Activated CD4-positive, alpha-beta T cell treated with anti-CD3 and anti-CD28 coated beads, Interleukin-2, Interleukin-6, amounts not matched to agents 100 ng/mL and 50 ng/mL, durations not matched to agents 16 hours and 8 hours (primary cell): ENCODE measurements at regions not wholly inside any gene's neighbourhood (a gene's known extent, or its start where the extent isn't known, plus 50 kb on each side); places are given as distances from the start of the nearest gene placed in this dataset.

ENCODE experiments used
- DNase-seq: peaks from one replicate; pipeline ENCODE4 v3.0.0-alpha.2; 2020

DNA sequence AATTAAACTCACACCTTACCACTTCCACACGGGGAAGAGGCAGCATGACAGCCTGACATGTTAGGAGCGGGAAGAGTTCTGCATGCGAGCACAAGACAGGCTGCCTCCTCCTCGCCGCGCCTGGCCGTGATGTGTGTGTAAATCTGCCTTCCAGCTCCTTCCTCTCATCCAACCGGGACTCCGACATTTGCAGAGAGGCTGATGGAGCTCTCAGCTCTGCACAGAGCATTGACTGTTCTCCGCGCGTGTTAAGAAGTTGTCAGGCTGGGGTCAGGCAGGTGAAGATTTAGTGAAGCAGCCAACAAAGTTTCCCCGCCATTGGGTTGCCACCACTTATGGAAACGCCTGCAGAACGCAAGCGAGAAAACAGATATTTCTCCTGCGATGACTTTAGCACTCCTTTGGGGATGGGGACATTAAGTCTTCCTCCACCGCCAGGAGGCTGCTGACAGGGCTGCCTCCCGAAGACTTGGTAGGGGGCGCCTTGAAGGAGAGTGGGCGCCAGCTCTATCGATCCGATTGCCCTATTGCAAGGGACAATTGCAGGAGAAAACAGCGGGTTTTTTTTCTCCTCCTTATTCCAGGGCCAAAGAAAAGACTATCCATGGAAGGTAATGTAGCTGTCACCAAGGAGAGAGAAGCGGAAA is 213.9 kb upstream of the TSHZ3 start:
- no peak for DNase-seq

- DNase-seq = no peak
These were observed 218.5 kb upstream of the TSHZ3 start for GRCh38 chr19:31567776-31568175.

GRCh38 chr19:31568724-31569123 is 219.5 kb upstream of the TSHZ3 start:
- DNase-seq = no peak

DNA sequence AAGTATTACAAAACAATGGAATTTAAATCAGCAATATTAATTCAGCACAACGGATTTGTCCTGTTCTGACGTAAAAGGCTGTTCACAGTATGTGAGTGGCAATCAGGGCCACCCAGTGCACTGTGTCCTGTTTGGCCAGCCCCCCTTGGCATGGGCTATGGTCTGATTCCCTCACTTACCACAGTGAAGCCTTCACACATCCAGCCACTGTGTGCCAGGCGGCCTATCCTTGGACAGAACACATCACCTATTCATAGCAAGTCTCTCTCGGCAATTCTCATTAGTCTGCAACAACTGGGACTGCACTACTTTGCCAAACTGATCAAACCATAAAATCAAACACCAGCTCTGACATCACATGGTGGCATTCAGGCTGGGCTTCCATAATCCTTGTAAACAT is 221.5 kb upstream of the TSHZ3 start:
- no peak for DNase-seq

- no peak for DNase-seq
These were observed 223.1 kb upstream of the TSHZ3 start for GRCh38 chr19:31572102-31572975.

DNA sequence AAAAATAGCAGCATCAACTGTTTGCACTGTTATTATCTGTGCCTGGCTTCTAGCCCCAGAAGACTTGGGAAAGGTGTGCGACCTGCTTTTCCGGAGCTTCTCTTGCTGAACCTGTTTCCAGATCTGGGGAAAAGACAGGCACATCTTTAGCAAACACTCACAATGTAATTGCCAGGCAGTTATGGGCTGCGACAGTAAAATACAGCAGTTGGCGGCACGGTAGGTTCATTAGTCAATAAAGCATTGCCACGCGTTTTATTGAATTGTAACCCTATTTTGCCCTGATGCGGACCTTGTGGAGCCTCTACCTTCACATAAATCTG is 223.7 kb upstream of the TSHZ3 start:
- DNase-seq = no peak

- no peak for DNase-seq
These were observed 225.2 kb upstream of the TSHZ3 start for GRCh38 chr19:31574251-31574973.

GRCh38 chr19:31575846-31576335 is 226.7 kb upstream of the TSHZ3 start:
- DNase-seq = no peak

GRCh38 chr19:31578326-31578725 is 229.1 kb upstream of the TSHZ3 start:
- no peak for DNase-seq

- DNase-seq = no peak
These were observed 233.9 kb upstream of the TSHZ3 start for GRCh38 chr19:31583148-31583547.

DNA sequence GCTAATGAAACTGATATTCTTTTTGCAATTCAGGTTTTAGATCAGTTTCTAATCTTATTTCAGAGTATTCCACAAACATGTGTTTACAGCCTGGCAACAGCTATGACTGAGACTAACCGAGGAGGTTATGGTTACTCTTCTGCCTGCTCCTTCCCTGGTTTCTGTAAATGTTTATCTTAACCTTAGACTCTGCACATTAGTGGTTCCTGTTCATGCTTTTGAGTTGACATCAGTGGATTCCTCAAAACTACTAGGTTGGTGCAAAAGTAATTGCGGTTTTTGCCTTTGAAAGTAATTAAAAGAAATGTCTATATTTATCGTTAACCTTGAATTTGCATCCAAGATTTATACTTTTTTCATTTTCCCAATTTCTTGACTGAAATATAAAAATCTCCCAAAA is 237.0 kb upstream of the TSHZ3 start:
- DNase-seq = no peak

DNA sequence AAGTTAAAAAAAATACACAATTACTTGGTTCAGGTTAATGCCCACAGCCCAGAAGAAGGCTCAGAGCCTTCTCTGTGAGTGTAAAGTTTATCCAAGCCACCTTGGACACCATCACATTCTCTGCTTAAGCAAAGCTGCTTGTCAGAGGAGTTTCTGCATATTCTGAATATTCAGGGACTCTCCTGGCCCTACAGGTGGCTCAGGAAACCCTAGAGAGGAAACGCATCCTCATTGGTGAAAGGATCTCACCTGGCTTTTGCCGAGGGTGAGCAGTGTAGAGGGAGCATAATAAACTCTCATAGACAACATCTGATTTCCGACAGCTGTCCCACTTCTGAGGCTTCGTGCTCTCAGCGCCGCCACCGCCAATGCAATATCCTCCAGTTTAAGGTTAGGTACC is 239.9 kb upstream of the TSHZ3 start:
- no peak for DNase-seq

DNA sequence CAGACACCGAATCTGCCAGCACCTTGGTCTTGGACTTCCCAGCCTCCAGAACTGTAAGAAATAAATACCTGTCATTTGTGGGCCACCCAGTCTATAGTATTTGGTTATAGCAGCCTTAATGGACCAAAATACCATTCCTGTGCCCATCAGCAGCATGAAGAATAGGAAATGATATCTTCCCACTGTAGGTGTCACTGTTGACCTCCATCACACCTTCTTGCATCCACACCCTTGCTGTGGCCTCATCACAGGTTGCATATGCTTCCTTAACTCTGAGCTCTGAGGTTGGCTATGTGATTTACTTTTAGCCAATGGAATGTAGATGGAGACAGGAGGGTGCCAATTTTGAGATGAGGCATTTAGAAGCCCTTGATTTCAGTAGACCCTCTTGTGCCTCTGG is 242.0 kb upstream of the TSHZ3 start:
- DNase-seq = no peak

GRCh38 chr19:31592456-31592855 is 243.2 kb upstream of the TSHZ3 start:
- DNase-seq = no peak

- DNase-seq = no peak
These were observed 245.5 kb upstream of the TSHZ3 start for GRCh38 chr19:31594701-31595100.

DNA sequence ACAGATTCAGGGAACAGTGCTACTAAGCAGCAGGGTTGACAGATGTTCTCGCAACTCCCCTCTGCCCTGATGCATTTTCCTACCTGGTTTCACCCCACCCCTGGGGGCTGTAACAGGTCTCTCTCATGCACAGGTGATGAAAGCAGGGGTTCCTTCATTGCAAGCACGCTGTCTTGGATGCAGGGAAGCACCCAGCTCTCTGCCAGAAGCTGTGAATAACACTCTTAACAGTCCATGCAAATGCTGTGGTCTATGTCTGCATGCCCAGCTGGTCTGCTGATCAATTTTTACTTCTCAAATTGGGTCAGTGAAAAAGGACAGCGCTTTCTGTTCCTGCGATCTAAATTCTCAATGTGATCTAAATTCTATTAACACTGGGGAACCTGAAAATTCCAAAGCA is 246.3 kb upstream of the TSHZ3 start:
- no peak for DNase-seq

DNA sequence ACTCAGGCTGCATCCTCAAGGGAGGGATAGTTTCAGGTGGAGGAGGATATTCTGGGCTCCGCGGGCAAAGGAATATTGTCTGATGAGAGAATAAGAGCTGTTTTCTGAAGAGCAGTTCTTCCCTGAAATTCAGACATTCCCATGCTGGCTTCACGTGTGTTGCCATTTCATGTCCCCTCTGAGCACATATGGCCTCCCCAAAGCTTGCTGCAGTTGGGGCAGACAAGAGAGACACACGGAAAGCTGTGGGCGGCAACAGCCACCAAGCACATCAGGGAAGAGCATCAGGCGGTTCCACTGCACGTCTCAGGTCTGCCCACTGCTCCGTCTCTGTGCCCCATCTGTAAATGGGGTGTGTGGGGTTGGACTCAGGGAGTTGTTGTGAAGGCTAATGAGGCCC is 247.5 kb upstream of the TSHZ3 start:
- no peak for DNase-seq

GRCh38 chr19:31597616-31598015 is 248.4 kb upstream of the TSHZ3 start:
- DNase-seq = no peak

- DNase-seq = no peak
These were observed 249.5 kb upstream of the TSHZ3 start for GRCh38 chr19:31598730-31599238.

DNA sequence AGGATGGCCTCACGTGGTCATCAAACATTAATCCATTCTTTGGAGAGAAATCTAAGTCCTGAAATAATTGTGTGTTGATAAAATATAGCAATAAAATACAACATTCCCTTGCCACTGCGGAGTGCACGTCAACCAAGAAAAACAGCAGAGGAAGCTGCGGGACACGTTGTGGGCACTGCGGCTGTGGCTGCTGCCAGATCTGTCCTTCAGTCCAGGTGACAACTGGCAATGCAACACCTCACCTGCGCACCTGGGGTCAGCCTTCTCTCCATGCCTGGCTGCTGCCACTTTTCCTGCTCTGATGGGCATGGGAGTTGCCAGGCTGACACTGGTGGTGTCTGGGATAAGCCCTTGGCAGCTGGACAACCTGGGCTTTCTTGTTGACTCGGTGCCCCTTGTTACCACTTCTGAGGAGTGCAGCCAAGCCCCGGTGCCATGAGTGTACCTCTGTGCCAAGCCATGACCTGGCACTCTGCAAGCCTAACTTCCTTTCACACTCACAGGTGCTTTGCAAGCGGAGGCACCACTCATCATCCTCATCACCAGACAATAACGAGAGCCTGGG is 251.6 kb upstream of the TSHZ3 start:
- no peak for DNase-seq

DNA sequence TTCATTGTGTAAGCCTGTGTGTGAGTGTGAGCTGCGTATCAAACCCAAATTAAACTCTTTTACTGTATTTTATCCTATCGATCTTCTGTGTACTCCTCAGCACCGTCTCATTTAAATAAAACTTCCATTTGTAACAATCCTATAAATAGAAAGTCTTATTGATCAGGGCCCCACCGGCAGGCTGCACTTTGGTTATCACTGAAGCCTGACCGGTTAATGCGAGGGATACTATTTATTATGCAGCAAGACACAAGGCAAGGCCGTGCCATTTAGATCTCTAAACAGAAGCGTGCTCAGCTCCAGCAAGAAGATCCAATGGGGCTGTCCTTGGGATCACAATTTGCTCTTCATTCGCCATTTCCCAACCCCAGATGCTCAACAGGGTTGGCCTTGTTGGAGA is 252.6 kb upstream of the TSHZ3 start:
- no peak for DNase-seq

DNA sequence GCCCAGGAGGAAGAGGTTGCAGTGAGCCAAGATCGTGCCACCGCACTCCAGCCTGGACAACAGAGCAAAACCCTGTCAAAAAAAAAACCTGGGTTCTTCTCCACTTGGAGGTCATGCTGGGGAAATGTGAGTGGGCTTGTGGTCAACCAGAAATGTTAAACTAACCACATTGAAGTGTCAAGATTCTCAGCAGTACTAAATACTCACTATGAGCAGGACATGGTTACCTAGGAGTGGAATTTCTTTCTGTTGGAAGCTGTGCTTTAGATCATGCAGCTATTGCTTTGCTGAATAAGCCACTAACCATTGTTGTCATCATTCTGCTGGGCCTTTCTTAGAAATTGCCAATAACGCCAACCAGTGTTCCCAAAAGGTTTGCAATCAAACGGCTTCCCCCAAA is 253.3 kb upstream of the TSHZ3 start:
- no peak for DNase-seq

GRCh38 chr19:31604493-31605040 is 255.3 kb upstream of the TSHZ3 start:
- DNase-seq = no peak
